Posterior vena cava (tissue), 2 donors: ENCODE measurements at regions not wholly inside any gene's neighbourhood (a gene's known extent, or its start where the extent isn't known, plus 50 kb on each side); places are given as distances from the start of the nearest gene placed in this dataset.
"Not testable (repeated sequence)": the region's sequence is repeated elsewhere in the genome, so short reads cannot be mapped to it uniquely, and the experiment has no call there.

Experiments
- DNase-seq: peaks from one replicate; pipeline ENCODE4 v3.0.0-alpha.2; 2020; ENCODE audit warnings: low spot score
- intact Hi-C, 2 donors: fragments of 100-400 bp; cut with DNase I; formaldehyde crosslinking; loops; one replicate each; pipeline versions ENCODE4 v1.14.1 to v1.14.2; 2022 to 2023
- donor health status: DM: yes; HTN: yes; CAD: no.
- donor health status: DM: yes; HTN: yes; CAD: no.

- intact Hi-C loops, DNase-seq: not testable (repeated sequence)
Observed at GRCh38 chr5:44756097-44756496, 52.6 kb upstream of the MRPS30 start.

GRCh38 chr5:44747396-44747795, 61.4 kb upstream of the MRPS30 start:
- intact Hi-C loops: no loop called here
- no peak for DNase-seq

- intact Hi-C loops: no loop called here
- DNase-seq: no peak
Observed at GRCh38 chr5:44740660-44741059, 68.1 kb upstream of the MRPS30 start.

DNA sequence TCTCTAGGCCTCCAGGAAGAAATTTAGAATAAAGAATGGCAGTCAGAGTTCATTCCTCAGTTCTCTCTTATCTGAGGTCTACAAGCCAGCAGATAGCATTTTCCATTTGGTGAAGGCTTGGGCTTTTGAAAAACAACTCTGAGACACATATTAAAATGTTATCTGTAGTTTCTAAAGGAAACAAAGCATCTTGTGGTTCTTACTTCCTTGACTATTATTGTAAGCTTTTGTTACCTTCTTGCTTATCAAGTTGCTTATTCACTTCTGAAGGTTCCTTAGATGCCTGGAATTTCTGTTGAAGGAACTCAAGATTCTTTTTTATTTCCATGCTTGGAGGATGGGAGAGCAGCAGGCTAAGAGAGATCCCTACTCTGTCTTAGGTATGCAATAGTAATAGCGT, 79.2 kb upstream of the MRPS30 start:
- intact Hi-C loops: no loop called here

DNA sequence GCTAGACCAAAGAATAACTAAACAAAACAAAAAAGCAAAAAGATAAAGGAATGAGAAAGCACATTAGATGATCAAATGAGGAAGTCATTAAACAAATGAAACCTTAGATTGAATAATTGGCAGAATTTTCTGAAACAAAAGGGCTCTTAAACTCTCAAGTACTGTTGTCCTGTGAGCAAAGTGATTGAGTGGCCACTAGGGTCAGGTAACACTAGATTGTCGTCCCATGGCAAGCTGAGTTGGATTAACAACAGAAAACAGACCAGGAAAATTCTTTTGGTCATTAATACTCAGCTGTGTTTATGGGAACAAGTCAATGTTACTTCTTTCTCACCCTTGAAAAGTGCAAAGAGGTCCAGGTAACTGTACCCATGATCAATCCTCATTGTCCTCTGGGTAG, 81.6 kb upstream of the MRPS30 start:
- DNase-seq: no peak

More for the DNA sequence above, 79.2 kb upstream of the MRPS30 start:
- DNase-seq: no peak

GRCh38 chr5:44719856-44720255, 88.9 kb upstream of the MRPS30 start:
- no peak for DNase-seq
- intact Hi-C loops: no loop called here

More for the DNA sequence above, 81.6 kb upstream of the MRPS30 start:
- intact Hi-C loops: no loop called here

GRCh38 chr5:44714871-44715561, 93.7 kb upstream of the MRPS30 start:
- intact Hi-C loops: no loop called here
- DNase-seq: no peak

- DNase-seq: no peak
- intact Hi-C loops: no loop called here
Observed at GRCh38 chr5:44713446-44713845, 95.3 kb upstream of the MRPS30 start.

DNA sequence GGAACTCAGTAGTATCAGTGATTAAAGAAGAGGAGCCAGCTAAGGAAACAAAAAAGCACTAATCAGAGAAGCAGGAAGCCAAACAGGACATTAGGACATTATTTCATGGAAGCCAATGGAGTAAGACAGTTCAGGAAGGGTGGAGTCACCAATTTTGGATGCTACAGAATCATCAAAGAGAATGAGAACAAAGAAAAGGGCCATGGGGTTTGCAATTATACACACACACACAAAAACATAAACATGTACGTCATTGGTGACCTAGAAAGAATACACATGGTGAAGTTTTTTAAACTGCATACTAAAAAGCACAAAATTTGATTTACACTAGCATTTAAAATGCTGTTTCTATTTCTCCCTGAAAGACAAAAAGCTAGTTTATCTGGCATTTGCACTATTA, 96.8 kb upstream of the MRPS30 start:
- intact Hi-C loops: no loop called here
- DNase-seq: no peak

- no peak for DNase-seq
- intact Hi-C loops: no loop called here
Observed at GRCh38 chr5:44708602-44709001, 100.1 kb upstream of the MRPS30 start.

DNA sequence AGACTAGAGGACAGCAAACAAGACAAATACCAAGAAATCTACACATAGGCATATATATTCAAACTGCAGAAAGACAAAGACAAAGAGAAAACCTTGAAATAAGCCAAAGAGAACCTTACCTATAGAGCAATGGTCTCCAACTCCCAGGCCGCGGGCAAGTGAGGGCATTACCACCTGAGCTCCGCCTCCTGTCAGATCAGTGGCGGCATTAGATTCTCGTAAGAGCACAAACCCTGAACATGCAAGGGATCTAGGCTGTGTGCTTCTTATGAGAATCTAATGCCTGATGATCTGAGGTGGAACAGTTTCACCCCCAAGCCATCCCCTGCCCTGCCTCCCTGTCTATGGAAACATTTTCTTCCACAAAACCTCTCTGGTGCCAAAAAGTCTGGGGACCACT, 101.0 kb upstream of the MRPS30 start:
- intact Hi-C loops: no loop called here
- DNase-seq: no peak

- intact Hi-C loops: no loop called here
- no peak for DNase-seq
Observed at GRCh38 chr5:44697025-44697424, 111.7 kb upstream of the MRPS30 start.

DNA sequence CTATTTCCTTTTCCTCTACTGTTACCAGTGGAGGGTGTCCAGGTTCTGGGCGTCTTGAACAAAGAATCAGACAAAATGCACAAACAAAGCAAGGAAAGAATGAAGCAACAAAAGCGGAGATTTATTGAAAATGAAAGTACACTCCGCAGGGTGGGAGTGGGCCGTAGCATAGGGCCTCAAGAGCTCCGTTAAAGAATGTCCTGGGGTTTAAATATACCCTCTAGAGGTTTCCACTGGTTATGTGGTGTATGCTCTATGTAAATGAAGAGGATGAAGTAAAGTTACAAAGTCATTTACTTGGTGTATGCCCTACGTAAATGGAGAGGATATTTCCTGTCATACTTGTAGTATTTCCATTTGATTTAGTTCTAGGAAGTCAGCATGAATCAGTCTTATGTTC, 113.5 kb upstream of the MRPS30 start:
- DNase-seq: no peak
- intact Hi-C loops: no loop called here

DNA sequence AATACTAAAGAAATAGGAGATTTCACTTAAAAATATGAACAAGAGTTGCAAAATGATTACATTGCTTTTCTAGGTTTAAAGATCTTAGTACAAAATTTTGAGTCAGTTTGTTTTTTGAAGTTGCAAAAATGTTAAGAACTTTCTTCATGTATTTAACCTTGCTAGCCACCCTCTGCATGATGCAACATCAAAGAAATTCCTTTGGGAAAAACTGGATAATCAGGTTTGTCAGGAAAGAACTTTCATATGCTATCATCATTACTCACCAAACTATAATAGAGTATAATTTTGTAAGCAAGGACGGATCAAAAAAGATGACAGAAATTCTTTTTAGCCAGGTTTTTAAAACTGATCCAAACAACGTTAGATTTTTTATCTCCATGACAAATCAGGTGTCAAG, 116.9 kb upstream of the MRPS30 start:
- intact Hi-C loops: no loop called here
- DNase-seq: no peak

GRCh38 chr5:44681906-44682305, 126.8 kb upstream of the MRPS30 start:
- DNase-seq: no peak
- intact Hi-C loops: no loop called here

GRCh38 chr5:44679214-44679613, 129.5 kb upstream of the MRPS30 start:
- intact Hi-C loops: no loop called here
- DNase-seq: no peak

- DNase-seq: no peak
- intact Hi-C loops: no loop called here
Observed at GRCh38 chr5:44675296-44675695, 133.5 kb upstream of the MRPS30 start.

- DNase-seq: no peak
- intact Hi-C loops: no loop called here
Observed at GRCh38 chr5:44674461-44674860, 134.3 kb upstream of the MRPS30 start.

DNA sequence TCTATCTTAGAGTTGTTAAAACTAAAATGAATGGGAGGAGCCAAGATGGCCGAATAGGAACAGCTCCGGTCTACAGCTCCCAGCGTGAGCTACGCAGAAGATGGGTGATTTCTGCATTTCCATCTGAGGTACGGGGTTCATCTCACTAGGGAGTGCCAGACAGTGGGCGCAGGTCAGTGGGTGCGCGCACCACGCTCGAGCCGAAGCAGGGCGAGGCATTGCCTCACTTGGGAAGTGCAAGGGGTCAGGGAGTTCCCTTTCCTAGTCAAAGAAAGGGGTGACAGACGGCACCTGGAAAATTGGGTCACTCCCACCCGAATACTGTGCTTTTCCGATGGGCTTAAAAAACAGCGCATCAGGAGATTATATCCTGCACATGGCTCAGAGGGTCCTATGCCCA, 140.3 kb upstream of the MRPS30 start:
- intact Hi-C loops, DNase-seq: not testable (repeated sequence)

DNA sequence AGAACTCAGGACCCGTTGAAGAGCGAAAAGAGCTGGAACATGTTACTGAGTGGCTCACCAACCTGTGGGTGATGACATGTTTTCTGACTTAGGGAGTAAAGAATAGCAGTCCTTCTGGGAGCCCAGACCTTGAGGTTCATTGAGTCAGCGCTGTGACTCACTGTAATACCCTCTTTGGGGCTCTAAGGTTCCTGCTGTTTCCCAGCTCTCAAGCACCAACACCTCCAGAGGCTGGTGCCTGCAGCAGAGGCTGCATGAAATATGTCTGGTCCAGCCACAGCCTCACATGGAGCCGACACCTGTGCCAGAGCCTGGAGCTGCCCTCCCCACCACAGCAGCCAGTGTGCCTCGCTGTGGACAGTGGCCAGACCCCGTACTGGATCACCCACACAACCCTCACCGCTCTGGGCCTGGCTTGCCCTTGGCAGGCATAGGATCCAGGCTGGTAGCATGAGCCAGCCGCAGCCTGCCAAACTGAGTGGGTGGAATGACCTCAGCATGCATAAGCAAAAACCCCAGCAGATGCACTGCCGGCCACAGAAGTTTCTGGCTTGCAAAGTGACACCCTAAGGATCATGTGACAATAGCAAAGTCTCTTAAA, 143.5 kb upstream of the MRPS30 start:
- intact Hi-C loops: no loop called here
- peak; percentile 71 for DNase-seq

- no peak for DNase-seq
- intact Hi-C loops: no loop called here
Observed at GRCh38 chr5:44664711-44665100, 144.0 kb upstream of the MRPS30 start.
